ENCODE measurements at regions not wholly inside any gene's neighbourhood (a gene's known extent, or its start where the extent isn't known, plus 50 kb on each side); places are given as distances from the start of the nearest gene placed in this dataset.

DNA sequence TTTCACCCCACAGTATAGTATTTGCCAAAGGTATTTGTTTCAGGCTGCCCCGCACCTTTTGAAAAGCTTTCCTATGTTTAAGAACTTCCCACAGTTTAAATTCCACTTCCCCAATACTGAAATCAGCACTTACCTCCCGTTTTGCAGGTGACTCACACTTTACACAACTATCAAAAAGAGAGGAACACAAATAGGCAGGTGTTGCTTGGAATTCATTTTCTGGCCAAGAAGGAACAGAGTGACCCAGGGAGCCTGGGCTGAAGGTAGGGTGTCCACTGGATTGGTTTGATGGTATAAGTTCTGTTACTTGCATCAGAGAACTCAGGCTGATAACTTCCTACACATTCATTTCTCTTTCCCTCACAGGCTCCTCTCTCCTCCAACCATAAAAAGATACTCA lies 60.1 kb upstream of the SLC30A5 start:
- WGBS, 5 donors = 49 to 78% (median 63%) methylated on average over 2 of the region's 2 CpGs
- H3K27me3 ChIP-seq (replicated peaks in 1 of 7) = no peaks in the 10 kb centered on the region
- H3K4me1 ChIP-seq = no peaks in the 10 kb centered on the region
- intact Hi-C loops (cut with DNase I; ENCODE audit: low total_unique reads) = no loop called here
- no peak overlapping the region for H3K27ac ChIP-seq
- TF ChIP-seq CTCF (IDR thresholded peaks at IDR 0.05 in 8 of 11, conservative IDR thresholded peaks at IDR 0.05 in 3 of 11) (no peak), POLR2A (IDR thresholded peaks at IDR 0.05) (no peak), POLR2AphosphoS5 (IDR thresholded peaks at IDR 0.05) (no peak)
- no peaks in the 10 kb centered on the region for H3K9me3 ChIP-seq
- DNase-seq = no peak
- H3K4me3 ChIP-seq = no peak overlapping the region
- H3K36me3 ChIP-seq = no peaks in the 10 kb centered on the region

- H3K27me3 ChIP-seq (replicated peaks in 1 of 7) = no peaks in the 10 kb centered on the region
- H3K27ac ChIP-seq = no peak overlapping the region
- DNase-seq = no peak
- H3K4me1 ChIP-seq = no peaks in the 10 kb centered on the region
- WGBS, 5 donors = 92 to 95% (median 93%) methylated on average over 7 of the region's 7 CpGs
- intact Hi-C loops (cut with DNase I; ENCODE audit: low total_unique reads) = no loop called here
- H3K4me3 ChIP-seq = no peak overlapping the region
- no peaks in the 10 kb centered on the region for H3K36me3 ChIP-seq
- TF ChIP-seq POLR2AphosphoS5 (IDR thresholded peaks at IDR 0.05) (no peak), CTCF (IDR thresholded peaks at IDR 0.05 in 8 of 11, conservative IDR thresholded peaks at IDR 0.05 in 3 of 11) (no peak), POLR2A (IDR thresholded peaks at IDR 0.05) (no peak)
- no peaks in the 10 kb centered on the region for H3K9me3 ChIP-seq
Observed at GRCh38 chr5:69034898-69035297, 58.9 kb upstream of the SLC30A5 start.

- 73 to 92% (median 81%) methylated on average over 4 of the region's 4 CpGs for WGBS, 5 donors
- no peak for DNase-seq
- H3K9me3 ChIP-seq = no peaks in the 10 kb centered on the region
- no peaks in the 10 kb centered on the region for H3K4me1 ChIP-seq
- no peaks in the 10 kb centered on the region for H3K27me3 ChIP-seq (replicated peaks in 1 of 7)
- no peak for TF ChIP-seq POLR2AphosphoS5 (IDR thresholded peaks at IDR 0.05)
- no peak for TF ChIP-seq POLR2A (IDR thresholded peaks at IDR 0.05)
- no peak for TF ChIP-seq CTCF (IDR thresholded peaks at IDR 0.05 in 8 of 11, conservative IDR thresholded peaks at IDR 0.05 in 3 of 11)
- no peak overlapping the region for H3K27ac ChIP-seq
- intact Hi-C loops (cut with DNase I; ENCODE audit: low total_unique reads) = no loop called here
- no peaks in the 10 kb centered on the region for H3K36me3 ChIP-seq
- no peak overlapping the region for H3K4me3 ChIP-seq
Observed at GRCh38 chr5:69035665-69036064, 58.1 kb upstream of the SLC30A5 start.

DNA sequence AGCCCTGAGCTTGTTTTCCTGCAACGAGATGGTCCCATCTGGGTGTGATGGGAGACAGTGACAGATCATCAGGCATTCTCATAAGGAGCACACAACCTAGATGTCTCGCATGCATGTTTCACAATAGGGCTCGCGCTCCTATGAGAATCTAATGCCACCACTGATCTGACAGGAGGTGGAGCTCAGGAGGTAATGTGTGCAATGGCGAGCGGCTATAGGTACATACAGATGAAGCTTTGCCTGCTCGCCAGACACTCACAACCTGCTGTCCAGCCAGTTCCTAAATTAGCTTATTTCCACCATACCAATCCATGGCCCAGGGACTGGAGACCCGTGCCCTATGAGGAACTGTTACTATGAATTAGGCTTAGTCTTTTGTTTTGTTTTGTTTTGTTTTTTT lies 55.3 kb upstream of the SLC30A5 start:
- Histone ChIP-seq H3K4me3 (no peak overlapping the region), H3K27ac (no peak overlapping the region), H3K36me3 (no peaks in the 10 kb centered on the region), H3K27me3 (replicated peaks in 1 of 7) (no peaks in the 10 kb centered on the region), H3K9me3 (no peaks in the 10 kb centered on the region), H3K4me1 (peaks cover 0 to 7% (median 4%) of the 10 kb centered on the region in 6 donors)
- no peak for DNase-seq
- intact Hi-C loops (cut with DNase I; ENCODE audit: low total_unique reads) = no loop called here
- TF ChIP-seq POLR2AphosphoS5 (IDR thresholded peaks at IDR 0.05) (no peak), POLR2A (IDR thresholded peaks at IDR 0.05) (no peak), CTCF (IDR thresholded peaks at IDR 0.05 in 8 of 11, conservative IDR thresholded peaks at IDR 0.05 in 3 of 11) (no peak)
- WGBS, 5 donors = 85 to 97% (median 92%) methylated on average over 8 of the region's 8 CpGs
